Right hindlimb (tissue), 1 donor: ENCODE measurements at regions not wholly inside any gene's neighbourhood (a gene's known extent, or its start where the extent isn't known, plus 50 kb on each side); places are given as distances from the start of the nearest gene placed in this dataset.
"Not testable (repeated sequence)": the region's sequence is repeated elsewhere in the genome, so short reads cannot be mapped to it uniquely, and the experiment has no call there.

ENCODE experiments used
- DNase-seq: peaks from one replicate; pipeline ENCODE4 v3.0.0-alpha.2; 2018

DNA sequence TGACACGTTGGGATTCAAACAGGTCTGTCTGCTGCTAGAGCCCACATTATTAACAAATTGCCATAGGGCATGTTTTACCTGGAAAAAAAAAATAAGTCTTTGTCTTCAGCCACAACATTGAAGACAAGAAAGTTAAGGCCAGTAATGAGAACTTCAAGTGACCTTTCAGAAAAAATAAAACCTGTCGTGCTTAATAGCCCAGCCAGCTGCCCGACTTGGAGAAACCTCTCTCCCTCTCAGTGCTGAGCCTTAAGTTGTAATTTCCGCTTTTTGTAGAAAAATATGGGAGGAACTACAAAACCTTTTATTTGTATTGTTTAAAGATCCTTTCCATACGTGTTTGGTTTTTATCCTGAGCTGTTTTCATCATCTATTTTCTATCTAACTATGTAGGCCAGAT lies 454.3 kb upstream of the SLITRK6 start:
- DNase-seq = not testable (repeated sequence)

DNA sequence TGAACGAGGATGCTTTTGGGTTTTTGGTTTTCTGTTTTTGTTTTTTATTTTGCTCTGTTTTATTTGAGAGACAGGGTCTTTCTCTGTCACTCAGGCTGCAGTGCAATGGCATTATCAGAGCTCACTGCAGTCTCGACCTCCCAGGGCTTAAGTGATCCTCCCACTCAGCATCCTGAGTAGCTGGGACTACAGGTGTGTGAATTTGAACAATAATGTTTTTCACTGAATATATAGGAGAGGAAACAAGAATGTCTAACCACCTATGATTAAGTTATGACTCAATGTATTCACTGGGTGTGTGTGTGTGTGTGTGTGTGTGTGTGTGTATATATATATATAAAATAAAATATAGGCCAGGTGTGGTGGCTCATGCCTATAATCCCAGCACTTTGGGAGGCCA lies 456.6 kb upstream of the SLITRK6 start:
- not testable (repeated sequence) for DNase-seq

DNA sequence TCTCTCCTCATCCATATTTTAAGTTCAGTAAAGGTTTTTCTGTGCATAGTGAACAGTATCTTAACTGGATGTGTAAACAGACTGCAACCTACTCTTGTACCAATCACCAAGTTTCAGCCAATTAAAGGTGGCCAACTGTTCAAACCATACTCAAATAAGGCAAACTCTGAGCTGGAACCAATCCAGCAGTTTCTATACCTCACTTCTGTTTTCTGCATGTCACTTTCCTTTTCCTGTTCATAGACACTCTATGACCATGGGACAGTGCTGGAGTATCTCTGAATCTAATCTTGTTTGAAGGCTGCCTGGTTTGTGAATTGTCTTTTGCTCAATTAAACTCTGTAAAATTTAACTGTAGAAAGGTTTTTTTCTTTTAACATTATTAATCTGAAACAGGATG lies 470.3 kb upstream of the SLITRK6 start:
- no peak for DNase-seq

DNA sequence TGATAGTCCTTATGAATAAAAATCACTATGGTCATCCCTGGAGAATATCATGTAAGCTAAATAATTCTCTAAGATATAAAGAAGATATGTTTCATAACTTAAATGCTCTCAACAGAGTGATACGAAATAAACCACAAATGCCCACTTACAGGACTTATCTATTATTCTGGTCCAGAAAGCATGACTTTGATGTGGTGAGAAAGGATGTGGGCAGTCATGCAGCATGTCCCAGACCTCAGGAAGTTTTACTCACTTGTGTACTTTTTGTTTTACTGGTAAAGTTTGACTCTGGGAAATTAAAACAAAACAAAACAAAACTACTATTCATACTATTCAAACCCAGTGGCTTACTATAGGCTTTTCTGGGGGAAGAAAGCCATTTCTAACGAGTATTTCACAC lies 483.2 kb upstream of the SLITRK6 start:
- no peak for DNase-seq

DNA sequence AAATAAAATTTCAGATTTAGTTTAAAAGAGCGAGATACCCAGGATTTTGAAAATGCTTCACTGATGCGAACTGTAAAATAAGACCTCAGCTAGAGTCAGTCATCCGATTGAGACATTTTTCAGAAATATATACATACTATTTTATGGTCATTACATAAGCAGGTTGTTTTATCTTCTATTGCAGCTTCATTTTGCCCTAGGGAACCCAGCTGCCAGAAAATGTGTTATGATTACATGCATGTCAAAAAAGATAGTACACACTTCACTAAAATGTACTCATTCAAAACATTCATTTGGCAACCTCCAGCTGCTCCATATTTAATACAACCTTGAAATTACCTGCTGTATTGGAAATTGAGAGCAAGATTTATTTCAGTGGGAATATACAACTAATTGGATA lies 483.8 kb upstream of the SLITRK6 start:
- DNase-seq = no peak

DNA sequence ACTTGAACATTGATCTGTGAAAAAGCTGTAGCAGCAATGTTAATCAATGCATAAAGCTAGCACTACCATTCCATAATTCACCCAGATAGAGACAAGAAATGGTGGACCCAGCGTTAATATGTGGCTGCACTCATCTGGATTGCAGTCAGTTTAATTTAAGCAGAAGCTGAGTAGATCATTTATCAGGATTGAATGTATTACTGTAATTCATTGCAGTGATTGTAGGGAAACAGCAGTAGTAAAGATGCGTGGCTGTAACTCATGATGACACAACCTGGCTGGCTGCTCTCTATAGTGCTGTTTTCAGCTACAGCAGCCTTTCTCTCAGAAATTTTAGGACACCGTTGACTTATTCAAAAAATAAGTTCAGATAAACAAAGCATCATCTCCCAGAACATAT lies 499.5 kb upstream of the SLITRK6 start:
- no peak for DNase-seq

DNA sequence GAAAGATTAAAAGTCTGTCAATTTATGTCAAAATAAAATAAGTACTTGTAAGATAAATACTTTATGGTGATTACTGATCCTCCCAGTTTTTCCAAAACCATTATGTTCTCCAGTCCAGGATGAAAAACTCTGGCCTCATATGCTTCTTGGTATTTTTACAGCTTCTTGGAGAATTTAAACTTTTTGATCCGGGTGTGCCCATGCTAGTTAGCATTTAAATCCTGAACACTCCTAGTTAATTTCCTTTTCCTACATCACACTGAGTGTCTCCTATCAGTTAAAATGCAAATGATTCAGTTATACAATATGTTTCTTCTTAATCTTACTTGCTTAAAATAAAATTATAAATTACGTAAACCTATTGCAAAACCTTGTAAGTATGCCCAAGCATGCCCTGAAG lies 499.9 kb upstream of the SLITRK6 start:
- no peak for DNase-seq

DNA sequence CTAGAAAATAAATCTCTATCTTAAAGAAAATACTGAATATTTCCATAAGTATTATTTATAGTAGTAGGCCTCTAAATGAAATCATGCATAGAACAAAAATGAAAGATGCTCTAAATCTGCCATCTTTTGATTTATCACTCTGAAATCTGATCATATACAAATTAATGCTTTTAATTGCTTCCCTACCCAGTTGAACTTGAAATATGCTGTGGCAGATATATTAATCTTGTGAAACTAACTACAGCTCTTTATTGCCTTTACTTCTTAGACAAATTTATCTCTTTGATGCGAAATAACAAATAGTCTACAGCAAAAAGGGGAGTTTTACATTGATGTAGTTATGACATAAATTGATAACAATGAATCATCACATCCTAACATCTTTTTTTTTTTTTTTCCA lies 510.7 kb upstream of the SLITRK6 start:
- no peak for DNase-seq

DNA sequence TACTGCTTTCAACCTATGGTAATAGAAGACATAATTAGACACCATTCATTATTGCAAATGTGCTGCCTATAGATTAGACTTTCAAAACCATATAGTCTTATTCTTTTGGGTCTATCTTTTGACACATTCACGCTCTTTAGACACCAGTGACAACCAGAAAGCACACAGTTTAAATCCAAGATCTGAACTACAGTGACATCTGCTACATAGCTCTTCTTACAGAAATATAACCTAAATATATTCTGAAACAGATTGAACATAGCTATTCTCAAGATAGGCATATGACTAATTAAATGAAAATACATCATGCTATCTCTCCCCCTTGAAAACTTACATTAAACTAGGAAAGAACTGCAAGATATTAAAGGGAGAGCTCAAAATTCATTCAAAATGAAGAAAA lies 514.2 kb upstream of the SLITRK6 start:
- no peak for DNase-seq

DNA sequence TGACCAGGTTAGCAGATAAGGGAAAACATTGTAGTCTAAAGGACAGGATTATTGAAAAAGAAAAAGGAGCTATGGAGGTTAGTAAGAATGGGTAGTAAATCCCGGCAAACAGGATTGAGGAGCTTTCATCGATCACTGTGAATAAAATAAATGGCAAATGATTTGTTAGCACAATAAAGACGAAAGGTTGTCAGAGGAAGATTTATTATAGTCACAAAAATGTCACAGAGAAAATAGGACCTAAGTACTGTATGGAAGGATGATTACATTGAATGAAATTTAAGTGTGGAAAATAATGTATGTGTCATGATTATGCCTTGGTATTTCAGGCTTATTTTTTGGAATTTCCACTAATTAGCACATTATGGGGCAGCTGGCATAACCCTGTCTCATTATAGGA lies 519.2 kb upstream of the SLITRK6 start:
- DNase-seq = no peak

DNA sequence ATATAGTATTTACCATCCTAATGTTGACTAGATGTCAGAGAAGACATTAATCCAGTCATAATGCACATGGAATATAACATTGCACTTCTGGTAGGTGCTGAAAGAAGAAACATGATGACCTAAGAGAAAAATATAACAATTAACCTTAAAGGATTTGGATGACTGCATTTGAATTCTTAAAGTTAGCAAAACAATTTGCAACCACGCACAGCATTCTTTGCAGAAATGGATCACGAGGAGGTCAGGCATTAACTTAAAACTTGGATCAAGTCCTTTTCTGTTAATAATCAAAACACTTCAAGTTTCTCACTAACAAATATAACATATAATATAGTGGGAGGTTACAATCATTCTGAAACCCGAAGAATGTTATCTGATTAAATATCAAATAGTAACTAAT lies 525.0 kb upstream of the SLITRK6 start:
- no peak for DNase-seq

DNA sequence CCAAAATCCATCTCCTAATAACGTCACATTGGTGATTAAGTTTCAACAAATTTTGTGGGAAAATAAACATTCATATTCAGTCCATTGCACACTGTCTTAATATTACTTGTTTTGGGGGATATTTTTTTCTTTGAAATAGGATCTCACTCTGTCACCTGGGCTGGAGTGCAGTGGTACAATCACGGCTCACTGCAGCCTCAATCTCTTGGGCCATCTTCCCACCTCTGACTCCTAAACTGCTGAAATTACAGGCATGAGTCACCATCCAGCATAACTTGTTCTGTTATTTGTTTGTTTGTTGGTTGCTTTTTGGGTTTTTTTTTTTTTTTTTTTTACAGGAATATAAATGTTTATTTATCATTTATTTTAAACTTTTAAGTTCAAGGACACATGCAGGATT lies 556.1 kb upstream of the SLITRK6 start:
- DNase-seq = no peak

DNA sequence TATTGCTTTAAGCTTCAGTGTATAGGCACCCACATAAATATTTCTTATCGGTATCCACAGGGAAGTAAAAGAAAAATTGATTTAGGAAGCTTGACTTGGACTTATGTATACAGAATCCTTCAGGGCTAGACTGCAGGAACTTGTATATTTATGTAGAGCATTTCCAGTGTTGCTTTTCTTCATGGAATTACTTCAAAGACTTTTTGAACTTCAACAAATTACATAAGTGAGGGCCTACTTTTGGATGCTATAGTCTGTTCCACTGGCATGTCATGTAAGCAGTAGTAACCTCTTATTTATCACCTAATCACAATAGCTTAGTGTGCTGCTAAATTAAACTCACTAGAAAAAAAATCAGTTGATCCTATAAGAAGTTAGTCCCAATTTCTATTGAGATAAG lies 557.9 kb upstream of the SLITRK6 start:
- no peak for DNase-seq

DNA sequence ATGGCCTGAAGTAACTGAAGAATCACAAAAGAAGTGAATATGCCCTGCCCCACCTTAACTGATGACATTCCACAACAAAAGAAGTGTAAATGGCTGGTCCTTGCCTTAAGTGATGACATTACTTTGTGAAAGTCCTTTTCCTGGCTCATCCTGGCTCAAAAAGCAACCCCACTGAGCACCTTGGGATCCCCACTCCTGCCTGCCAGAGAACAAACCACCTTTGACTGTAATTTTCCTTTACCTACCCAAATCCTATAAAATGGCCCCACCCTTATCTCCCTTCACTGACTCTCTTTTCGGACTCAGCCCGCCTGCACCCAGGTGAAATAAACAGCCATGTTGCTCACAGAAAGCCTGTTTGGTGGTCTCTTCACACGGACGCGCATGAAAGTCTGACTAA lies 564.5 kb upstream of the SLITRK6 start:
- DNase-seq = not testable (repeated sequence)

DNA sequence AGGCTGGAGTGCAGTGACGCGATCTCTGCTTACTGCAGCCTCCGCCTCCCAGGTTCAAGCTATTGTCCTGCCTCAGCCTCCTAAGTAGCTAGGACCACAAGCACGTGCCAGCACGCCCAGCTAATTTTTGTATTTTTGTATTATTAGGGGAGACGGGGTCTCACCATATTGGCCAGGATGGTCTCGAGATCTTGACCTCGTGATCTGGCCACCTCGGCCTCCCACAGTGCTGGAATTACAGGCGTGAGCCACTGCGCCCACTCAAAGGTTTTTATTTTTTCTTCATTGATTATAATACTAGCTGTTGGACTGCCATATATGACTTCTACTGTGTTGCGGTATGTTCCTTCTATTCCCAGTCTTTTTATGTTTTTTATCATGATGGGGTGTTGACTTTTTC lies 569.7 kb upstream of the SLITRK6 start:
- no peak for DNase-seq

DNA sequence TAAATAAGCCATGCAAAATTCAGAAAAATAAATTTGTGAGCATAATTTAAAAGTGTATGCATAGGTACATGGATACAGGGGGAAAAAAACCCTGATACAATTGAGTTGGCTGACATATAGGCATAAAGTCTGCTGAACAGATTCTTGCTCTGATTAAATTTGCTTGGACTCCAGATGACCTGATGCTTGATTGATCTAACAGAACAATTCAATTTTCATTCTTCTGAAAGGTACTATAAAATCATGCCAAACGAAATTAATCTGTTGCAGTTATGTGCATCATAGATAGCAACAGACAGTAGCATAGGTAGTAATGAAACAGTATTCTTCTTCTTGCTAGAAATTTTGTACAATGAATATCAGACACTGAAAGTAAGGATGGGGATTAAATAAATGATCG lies 578.2 kb upstream of the SLITRK6 start:
- no peak for DNase-seq

DNA sequence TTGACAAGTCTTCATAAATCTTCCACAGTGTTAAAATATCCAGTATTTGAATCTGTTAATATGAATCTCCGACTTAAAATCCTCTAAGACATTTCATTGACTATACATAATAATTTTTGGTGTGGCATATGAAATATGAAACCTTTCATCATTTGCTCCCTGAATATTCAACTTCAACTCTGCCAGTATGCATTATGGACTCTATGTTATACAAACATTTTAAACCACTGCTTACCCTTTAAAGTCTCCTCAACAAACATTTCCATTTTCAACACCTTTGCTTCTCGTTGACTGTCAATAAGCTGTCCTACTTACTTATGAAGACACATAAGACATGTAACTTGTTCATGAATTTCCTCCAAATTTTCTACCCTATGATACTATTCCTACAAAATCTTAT lies 579.4 kb upstream of the SLITRK6 start:
- DNase-seq = no peak

DNA sequence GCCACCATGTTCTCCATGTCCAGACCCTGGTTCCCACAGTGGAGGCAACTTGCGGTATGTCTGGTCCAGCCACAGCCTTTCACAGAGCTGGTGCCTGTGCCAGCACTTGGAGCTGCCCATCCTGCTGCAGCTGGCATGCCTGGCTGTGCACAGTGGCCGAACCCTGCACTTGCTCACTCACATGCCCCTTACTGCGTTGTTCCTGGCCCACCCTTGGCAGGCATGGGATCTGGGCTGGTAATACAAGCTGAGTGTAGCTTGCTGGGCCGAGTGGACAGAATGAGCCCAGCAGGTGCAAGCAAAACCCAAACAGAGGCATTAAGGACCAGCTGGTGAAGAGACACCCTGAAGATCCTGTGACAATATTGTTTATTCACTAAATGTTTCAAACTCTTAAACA lies 583.9 kb upstream of the SLITRK6 start:
- peak; percentile 14 for DNase-seq

DNA sequence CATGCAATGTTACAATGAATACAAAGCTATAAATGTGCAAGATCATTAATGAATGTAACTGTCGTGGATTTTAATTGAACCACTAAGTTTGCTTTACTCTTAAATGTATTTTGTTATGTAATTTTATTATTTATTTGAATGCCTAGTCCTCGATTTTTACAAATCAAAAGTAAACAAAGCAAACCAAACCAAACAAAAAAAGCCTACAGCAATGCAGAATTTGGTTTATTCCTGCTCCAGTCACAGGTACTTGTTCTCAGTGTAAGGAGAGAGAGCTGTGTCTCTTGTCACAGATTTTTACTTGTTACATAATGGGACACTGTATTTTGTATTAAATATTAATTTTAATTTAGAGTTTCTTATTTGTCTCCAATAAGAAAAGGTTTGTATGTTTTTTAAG lies 584.3 kb upstream of the SLITRK6 start:
- no peak for DNase-seq

DNA sequence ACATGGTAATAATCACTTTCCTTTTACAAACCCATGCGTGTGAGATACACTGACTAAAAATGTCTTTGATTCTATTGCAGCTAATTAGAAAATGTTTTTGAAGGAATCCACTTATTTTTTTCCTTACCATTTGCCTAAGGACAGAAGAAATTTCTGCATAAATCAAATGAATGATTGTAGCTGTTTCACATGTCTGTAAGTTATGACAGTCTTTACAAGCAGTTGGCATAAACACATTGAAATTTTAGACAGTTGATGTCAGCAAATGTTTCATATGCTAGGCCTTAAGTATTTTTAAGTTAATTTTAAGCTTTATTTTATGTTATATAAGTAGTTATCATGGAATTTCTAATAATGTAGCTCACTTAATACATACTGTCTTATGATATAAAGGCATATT lies 598.4 kb upstream of the SLITRK6 start:
- no peak for DNase-seq

DNA sequence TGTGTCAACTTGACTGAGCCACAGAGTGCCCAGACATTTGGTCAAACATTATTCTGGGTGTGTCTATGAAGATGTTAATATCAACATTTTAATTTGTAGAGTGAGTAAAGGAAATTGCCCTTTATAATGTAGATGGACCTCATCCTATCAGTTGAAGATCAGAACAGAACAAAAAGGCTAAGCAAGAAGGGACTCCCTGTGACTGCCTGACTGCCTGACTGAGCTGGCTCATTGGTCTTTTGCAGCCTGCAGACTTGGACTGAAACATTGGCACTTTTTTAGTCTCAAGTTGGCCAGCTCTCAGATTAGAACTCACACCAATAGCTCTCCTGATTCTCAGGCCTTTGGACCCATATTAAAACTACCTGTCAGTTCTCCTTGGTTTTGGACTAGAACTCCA lies 600.4 kb upstream of the SLITRK6 start:
- no peak for DNase-seq

DNA sequence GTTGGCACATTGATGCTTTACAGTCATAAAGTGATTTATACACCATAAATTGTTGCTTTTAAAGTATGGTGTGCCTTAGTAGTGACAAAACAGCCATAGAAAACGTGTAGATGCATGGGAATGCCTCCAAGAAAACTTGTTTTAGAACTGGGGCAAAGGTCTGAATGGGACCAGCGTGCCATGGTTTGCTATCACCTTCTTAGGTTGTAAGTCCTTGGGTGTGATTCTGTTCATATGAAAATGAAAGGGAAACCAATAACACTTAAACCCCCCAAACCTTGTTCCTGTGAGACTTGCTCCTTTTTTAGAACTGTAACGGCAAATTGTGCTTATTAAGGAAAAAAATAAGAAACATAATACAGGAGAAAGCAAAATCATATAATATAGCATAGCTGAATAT lies 603.3 kb upstream of the SLITRK6 start:
- DNase-seq = no peak

DNA sequence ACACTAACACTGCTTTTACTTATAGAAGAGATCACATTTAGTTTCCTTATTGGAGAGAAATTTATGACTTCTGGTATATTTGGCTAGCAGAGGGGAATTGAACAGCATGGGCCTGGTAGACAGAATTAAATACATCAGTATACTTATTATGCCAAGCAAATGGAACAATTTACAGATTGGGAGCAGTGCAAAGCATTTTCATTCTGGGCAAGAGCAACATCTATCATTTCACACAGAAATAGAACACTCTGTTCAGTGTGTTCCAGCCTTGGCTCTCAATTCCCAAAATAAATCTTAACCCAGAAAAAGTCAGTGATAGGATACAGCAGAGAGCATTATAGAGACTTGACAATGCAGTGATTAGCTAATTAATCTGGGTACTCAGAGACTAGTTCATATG lies 604.0 kb upstream of the SLITRK6 start:
- DNase-seq = no peak

DNA sequence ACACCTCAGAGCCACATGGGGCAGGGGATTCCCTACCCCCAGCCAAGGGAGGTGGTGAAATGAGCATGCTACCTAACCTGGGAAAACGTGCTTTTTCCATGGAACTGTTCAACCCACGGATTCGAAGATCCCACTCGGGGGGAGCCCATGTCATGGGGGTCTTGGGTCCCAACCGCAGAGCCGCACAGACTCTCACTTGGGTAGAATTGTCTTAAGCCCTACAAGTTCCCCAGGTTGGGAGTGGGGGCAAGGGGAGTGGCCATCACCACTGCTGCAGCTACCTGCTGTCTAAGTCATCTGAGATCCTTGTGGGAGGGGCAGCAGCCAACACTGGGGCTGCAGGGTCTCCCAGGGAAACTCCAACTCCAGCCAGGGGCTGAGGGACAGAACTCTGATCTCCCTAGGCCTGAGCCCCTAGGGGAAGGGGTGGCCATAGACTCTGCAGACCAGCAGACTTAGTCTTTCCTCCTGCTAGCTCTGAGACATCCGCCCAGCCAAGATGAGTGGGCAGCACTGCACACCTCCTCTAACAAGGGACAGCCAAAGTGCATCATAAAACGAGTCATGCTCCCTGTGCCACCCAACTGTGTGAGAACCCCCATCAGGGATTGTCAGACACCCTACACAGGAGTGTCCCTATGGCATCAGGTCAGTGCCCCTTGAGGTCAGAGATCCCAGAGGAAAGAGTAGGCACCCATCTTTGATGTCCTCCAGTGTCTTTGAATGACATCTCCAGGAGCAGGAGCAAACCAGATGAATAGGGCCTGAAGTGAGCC lies 610.4 kb upstream of the SLITRK6 start:
- DNase-seq = no peak

DNA sequence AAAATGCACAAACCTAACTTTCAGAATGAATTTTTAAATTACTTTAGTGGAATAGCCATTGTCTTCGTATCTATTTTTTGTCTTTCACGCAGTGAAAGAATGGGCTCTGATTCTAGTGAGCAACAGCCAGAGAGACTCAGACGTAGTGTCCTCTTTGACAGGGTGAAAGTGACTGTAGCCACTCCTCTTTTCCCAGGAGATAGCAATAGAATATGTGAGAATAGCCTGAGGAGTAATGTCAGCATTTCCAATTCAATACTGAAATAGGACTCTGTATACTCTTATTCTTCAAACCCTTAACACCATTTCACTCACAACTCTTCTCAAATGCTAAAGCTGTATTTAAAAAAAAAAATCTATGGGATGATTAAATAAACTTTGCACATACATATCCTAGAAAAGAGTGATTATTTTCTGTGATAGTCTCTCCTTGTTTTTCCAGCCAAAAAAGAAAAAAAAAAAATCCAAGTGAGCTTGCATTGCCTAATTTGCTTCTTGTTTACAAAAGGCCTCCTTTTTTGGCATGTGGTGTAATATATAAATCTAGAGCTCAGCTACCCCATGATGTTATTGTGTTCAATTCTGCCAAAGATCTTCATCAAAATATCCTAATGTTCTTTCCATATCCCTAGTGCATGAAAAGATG lies 626.1 kb upstream of the SLITRK6 start:
- no peak for DNase-seq
